Adrenal gland (tissue), 9 donors: ENCODE measurements at regions not wholly inside any gene's neighbourhood (a gene's known extent, or its start where the extent isn't known, plus 50 kb on each side); places are given as distances from the start of the nearest gene placed in this dataset.
A peak's percentile ranks its signal among the peaks of the same experiment; 100 is the strongest.

Experiments used
- DNase-seq, 7 donors: peaks; one replicate each; pipeline ENCODE4 v3.0.0-alpha.2; 2019 to 2020
- H3K27ac ChIP-seq, 5 donors: fragments of 200-600 bp; sonication (generic) in 4 of 5; 1 replicate in 3 of 5; 2 replicates in 2 of 5; pipeline versions ENCODE4 v1.5.1 to v1.8.0; 2016 to 2020; ENCODE audit warnings: mild to moderate bottlenecking in 1 of 5
- H3K27me3 ChIP-seq: fragments of 200-600 bp; 2 replicates; pipeline ENCODE4 v1.8.0; 2021
- H3K36me3 ChIP-seq, 2 donors: fragments of 200-600 bp; replicated peaks in 1 of 2; 1 replicate in 1 of 2; 2 replicates in 1 of 2; pipeline versions ENCODE4 v1.5.1 to v1.8.0; 2018 to 2022
- H3K4me1 ChIP-seq, 2 donors: fragments of 200-600 bp; replicated peaks in 1 of 2; 1 replicate in 1 of 2; 2 replicates in 1 of 2; pipeline versions ENCODE4 v1.5.1 to v1.8.0; 2018 to 2021
- H3K4me3 ChIP-seq, 4 donors: fragments of 200-600 bp; sonication (generic) in 3 of 4; one replicate each; pipeline ENCODE4 v1.5.1; 2016 to 2018
- H3K9me3 ChIP-seq, 3 donors: fragments of 200-600 bp; sonication (generic) in 1 of 3; replicated peaks in 1 of 3; 1 replicate in 2 of 3; 2 replicates in 1 of 3; pipeline versions ENCODE4 v1.5.1 to v1.8.0; 2016 to 2021
- CTCF ChIP-seq, 6 experiments: fragments of 450-650 bp in 4 of 6; fragments of 200-600 bp in 2 of 6; sonication (generic) in 1 of 6; IDR thresholded peaks; 1 replicate in 5 of 6; 2 replicates in 1 of 6; pipeline versions ENCODE4 v1.5.1 to v1.8.0; 2016 to 2021; ENCODE audit warnings: antibody characterized with exemption in 6 of 6, mild to moderate bottlenecking in 2 of 6, moderate library complexity in 1 of 6
- POLR2A ChIP-seq, 2 donors: fragments of 450-650 bp; IDR thresholded peaks; one replicate each; pipeline ENCODE4 v1.6.1; 2017; ENCODE audit warnings: antibody characterized with exemption in 2 of 2, mild to moderate bottlenecking in 2 of 2, moderate library complexity in 1 of 2
- WGBS, 4 donors: extraction: QIAGEN DNeasy Blood & Tissue Kit in 2 of 4; methylation state at CpG; one replicate each; pipeline versions ENCODE4 v1.1.5 to v1.1.7; 2013 to 2017; 5-methylcytosine and 5-hydroxymethylcytosine counted together
- intact Hi-C, 2 donors: fragments of 100-400 bp; cut with DNase I; formaldehyde crosslinking; loops; one replicate each; pipeline versions ENCODE4 v1.14.1 to v1.15.0; 2022 to 2023
- donor health status: healthy with polysubstance abuse.
- donor health status: Bipolar disorder and iron deficiency.
- donor health status: DM: yes; HTN: yes; CAD: no.
- donor health status: DM: no; HTN: no; CAD: no.
- donor health status: DM: no; HTN: no; CAD: no.

DNA sequence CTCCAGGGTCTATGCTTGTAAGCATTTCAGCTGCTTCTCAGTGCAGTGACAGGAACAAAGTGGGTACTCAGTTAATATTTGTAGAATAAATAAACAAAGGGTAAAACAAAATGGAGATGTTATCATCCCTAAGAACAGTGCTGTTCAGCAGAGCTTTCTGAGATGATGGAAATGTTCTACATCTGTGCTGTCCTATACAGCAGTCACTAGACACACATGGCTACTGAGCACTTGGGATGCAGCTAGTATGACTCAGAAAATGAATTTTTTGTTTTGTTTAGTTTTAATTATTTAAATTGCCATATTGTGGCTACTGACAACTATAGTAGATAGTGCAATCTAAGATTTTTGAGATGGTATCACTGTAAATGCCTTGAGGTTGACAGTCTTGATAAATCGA is 283.8 kb upstream of the ADAMTS9 start:
- TF ChIP-seq CTCF (IDR thresholded peaks at IDR 0.05) (no peak), POLR2A (IDR thresholded peaks at IDR 0.05) (no peak)
- no peak for DNase-seq
- no peaks in the 10 kb centered on the region for H3K4me1 ChIP-seq
- 43 to 87% (median 65%) methylated on average over 1 of the region's 1 CpG for WGBS, 4 donors
- no peak overlapping the region for H3K4me3 ChIP-seq
- no peaks in the 10 kb centered on the region for H3K9me3 ChIP-seq
- H3K36me3 ChIP-seq, result no peaks in the 10 kb centered on the region
- H3K27ac ChIP-seq, result no peak overlapping the region
- intact Hi-C loops, result no loop called here
- H3K27me3 ChIP-seq, result no peaks in the 10 kb centered on the region

- Histone ChIP-seq H3K36me3 (no peaks in the 10 kb centered on the region), H3K27me3 (no peaks in the 10 kb centered on the region), H3K9me3 (no peaks in the 10 kb centered on the region), H3K27ac (no peak overlapping the region), H3K4me3 (no peak overlapping the region), H3K4me1 (no peaks in the 10 kb centered on the region)
- intact Hi-C loops, result no loop called here
- no peak for DNase-seq
- no peak for TF ChIP-seq CTCF (IDR thresholded peaks at IDR 0.05)
- TF ChIP-seq POLR2A (IDR thresholded peaks at IDR 0.05), result no peak
- WGBS, 4 donors, result 77 to 92% (median 89%) methylated on average over 3 of the region's 3 CpGs
These were observed 282.8 kb upstream of the ADAMTS9 start for GRCh38 chr3:64970634-64971033.

- Histone ChIP-seq H3K4me1 (no peaks in the 10 kb centered on the region), H3K27me3 (no peaks in the 10 kb centered on the region), H3K36me3 (no peaks in the 10 kb centered on the region), H3K4me3 (no peak overlapping the region), H3K27ac (no peak overlapping the region), H3K9me3 (no peaks in the 10 kb centered on the region)
- no peak for DNase-seq
- intact Hi-C loops, result no loop called here
- no peak for TF ChIP-seq CTCF (IDR thresholded peaks at IDR 0.05)
- no peak for TF ChIP-seq POLR2A (IDR thresholded peaks at IDR 0.05)
These were observed 273.5 kb upstream of the ADAMTS9 start for GRCh38 chr3:64961301-64961700.

DNA sequence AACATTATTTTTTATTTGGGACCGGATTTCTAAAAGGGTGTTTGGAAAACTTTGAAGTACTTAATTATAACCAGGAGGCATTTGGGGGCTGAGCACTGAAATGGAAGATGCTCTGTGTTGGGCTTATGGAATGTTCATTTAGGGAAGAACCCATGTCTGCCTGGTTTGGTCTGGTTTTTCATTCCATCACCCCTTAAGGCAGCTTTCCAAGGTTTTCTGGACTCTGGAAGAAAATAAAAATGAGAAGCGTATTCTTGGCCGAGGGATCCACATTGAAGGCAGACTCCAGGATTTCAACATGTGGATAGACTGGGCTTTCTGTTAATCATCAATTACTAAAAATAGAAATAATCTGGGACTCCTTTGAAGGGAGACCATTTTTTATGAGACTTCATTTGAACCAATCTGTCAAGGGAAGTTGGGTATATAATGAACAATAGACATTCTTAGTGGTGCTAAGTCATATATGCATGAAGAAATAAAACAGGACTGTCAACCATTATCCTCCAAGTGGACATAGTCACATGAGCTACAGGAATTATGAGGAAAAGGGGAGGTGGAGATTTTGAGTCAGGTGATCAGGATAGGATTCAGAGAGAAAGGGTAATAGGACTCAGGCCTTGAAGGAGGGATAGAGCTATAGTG is 270.5 kb upstream of the ADAMTS9 start:
- intact Hi-C loops, result no loop called here
- no peak overlapping the region for H3K4me3 ChIP-seq
- no peaks in the 10 kb centered on the region for H3K27me3 ChIP-seq
- TF ChIP-seq POLR2A (IDR thresholded peaks at IDR 0.05) (no peak), CTCF (IDR thresholded peaks at IDR 0.05) (no peak)
- H3K36me3 ChIP-seq, result no peaks in the 10 kb centered on the region
- peak in 2 of 7 donors; percentile 2 to 19 for DNase-seq
- no peaks in the 10 kb centered on the region for H3K9me3 ChIP-seq
- 66 to 88% (median 75%) methylated on average over 3 of the region's 3 CpGs for WGBS, 4 donors
- H3K4me1 ChIP-seq, result no peaks in the 10 kb centered on the region
- peak overlapping the region in 2 of 5 donors; percentile 54 to 64 for H3K27ac ChIP-seq
